Liver (tissue), 3 donors: ENCODE measurements at regions not wholly inside any gene's neighbourhood (a gene's known extent, or its start where the extent isn't known, plus 50 kb on each side); places are given as distances from the start of the nearest gene placed in this dataset.

Experiments used
- CTCF ChIP-seq: fragments of 150-350 bp; IDR thresholded peaks from 2 replicates; pipeline ENCODE4 v1.5.1; 2017; ENCODE audit warnings: improper control_type of control experiment, low read depth, low read length; ENCODE audit not compliant: missing input control
- RAD21 ChIP-seq, 2 donors: IDR thresholded peaks; 2 replicates each; pipeline ENCODE4 v1.6.1; 2016; ENCODE audit warnings: antibody characterized with exemption in 2 of 2, mild to moderate bottlenecking in 2 of 2
- REST ChIP-seq: IDR thresholded peaks from 2 replicates; pipeline ENCODE4 v1.6.1; 2016; ENCODE audit warnings: antibody characterized with exemption, mild to moderate bottlenecking
- RXRA ChIP-seq, 2 donors: IDR thresholded peaks; 2 replicates each; pipeline ENCODE4 v1.6.1; 2017 to 2018; ENCODE audit warnings: antibody characterized with exemption in 2 of 2, mild to moderate bottlenecking in 1 of 2
- TAF1 ChIP-seq: conservative IDR thresholded peaks from 2 replicates; pipeline ENCODE4 v1.6.1; 2016; ENCODE audit warnings: antibody characterized with exemption, mild to moderate bottlenecking
- ZBTB33 ChIP-seq: IDR thresholded peaks from 2 replicates; pipeline ENCODE4 v1.6.1; 2016; ENCODE audit warnings: antibody characterized with exemption
- donor health status: healthy.
- donor health status: healthy.

GRCh38 chr6:156657296-156657695 lies 119.9 kb upstream of the ARID1B start:
- TF ChIP-seq CTCF, result no peak
- no peak for TF ChIP-seq RAD21 (IDR thresholded peaks at IDR 0.05)
- TF ChIP-seq REST, result no peak
- no peak for TF ChIP-seq RXRA (IDR thresholded peaks at IDR 0.05)
- no peak for TF ChIP-seq ZBTB33
- TF ChIP-seq TAF1, result no peak
